NCI-H1105 treated with DMSO at 0.1 percent for 48 hours (cell line): ENCODE measurements at regions not wholly inside any gene's neighbourhood (a gene's known extent, or its start where the extent isn't known, plus 50 kb on each side); places are given as distances from the start of the nearest gene placed in this dataset.
A peak's percentile ranks its signal among the peaks of the same experiment; 100 is the strongest.

ENCODE experiments used
- DNase-seq: peaks from one replicate; lab custom pipeline; 2025; lab: John Stamatoyannopoulos, UW

- peak; percentile 99 for DNase-seq
Measured at GRCh38 chr1:181390410-181391077, 92.8 kb upstream of the CACNA1E start.

- peak; percentile 78 for DNase-seq
Measured at GRCh38 chr1:181391301-181391900, 91.9 kb upstream of the CACNA1E start.

GRCh38 chr1:181392133-181392532 lies 91.2 kb upstream of the CACNA1E start:
- no peak for DNase-seq

GRCh38 chr1:181392613-181393220 lies 90.6 kb upstream of the CACNA1E start:
- no peak for DNase-seq

DNA sequence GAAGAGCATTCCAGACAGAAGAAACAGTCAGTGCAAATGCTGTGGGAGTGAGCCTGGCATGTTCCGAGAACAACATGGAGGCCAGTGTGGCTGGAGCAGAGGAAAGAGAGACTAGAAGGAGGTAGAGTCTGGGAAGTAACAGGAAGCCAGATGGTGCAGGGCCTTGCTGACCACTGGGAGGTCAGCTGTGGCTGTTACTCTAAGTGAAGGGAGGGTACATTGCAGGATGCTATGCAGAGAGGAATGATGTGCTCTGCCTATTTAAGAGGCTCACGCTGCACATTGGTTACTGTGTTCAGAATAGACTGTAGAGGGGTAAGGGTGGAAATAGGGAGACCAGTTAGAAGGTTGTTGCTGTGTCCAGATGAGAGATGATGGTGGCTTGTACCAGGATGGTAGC lies 88.6 kb upstream of the CACNA1E start:
- no peak for DNase-seq

- DNase-seq, result no peak
Measured at GRCh38 chr1:181396171-181396670, 87.1 kb upstream of the CACNA1E start.

DNA sequence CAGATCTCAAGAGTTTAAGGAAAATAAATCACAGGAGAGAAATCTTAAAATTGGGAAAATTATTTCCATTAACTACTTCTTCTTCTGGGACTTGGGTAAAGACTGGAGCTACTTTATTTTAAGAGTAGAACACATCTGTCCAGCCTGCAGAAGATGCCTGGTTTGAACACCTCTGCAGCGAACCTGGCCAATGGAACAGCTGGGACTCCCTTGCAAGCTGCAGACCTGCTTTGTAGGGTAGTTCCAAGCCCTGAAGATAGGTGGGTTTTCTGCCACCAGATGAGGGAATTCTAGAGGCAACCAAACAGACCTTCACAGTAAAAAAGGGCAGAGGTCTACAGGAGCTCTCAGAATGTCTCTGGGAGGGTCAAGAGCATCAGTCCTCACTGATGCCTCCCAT lies 86.5 kb upstream of the CACNA1E start:
- DNase-seq, result no peak

GRCh38 chr1:181397845-181398244 lies 85.5 kb upstream of the CACNA1E start:
- DNase-seq, result no peak

DNA sequence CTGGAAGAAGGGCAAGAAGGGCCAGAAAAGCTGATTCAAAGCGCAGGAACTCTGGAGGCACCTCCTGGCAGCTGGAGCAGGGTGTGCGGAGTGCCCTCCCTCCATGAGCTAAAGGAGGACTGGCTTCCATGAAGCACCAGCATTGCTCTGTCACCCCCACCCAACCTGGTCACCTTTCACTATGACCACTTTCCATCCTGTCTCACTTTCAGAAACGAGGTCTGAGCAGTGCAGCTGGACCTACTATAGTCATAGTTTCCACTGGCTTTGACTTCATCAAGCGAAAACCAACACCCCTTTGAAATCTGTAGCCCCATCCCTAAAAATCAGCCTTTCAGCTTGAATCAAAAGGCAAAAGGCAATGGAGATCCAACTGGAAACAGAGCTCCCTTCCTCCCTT lies 84.8 kb upstream of the CACNA1E start:
- no peak for DNase-seq

GRCh38 chr1:181405584-181405983 lies 77.7 kb upstream of the CACNA1E start:
- no peak for DNase-seq

DNA sequence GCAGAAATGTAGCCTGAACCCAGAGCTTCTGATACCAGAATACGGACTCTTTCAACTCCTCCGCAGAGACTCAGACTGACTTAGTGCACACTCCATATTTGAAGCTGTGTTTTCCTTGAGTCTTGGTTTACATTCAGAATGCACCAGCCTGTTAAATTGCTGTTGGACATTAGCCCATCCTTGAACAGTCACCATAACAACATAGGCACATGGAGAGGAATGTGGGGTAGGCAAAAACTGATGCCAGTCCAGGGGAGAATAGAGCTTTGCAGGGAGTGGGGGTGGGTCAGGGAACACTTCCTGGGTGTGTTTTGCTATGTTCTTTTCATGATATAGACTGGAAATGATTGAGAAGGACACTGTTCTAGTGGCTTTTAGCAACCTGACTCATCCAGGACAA lies 76.3 kb upstream of the CACNA1E start:
- peak; percentile 59 for DNase-seq

GRCh38 chr1:181409981-181410380 lies 73.3 kb upstream of the CACNA1E start:
- DNase-seq, result no peak

DNA sequence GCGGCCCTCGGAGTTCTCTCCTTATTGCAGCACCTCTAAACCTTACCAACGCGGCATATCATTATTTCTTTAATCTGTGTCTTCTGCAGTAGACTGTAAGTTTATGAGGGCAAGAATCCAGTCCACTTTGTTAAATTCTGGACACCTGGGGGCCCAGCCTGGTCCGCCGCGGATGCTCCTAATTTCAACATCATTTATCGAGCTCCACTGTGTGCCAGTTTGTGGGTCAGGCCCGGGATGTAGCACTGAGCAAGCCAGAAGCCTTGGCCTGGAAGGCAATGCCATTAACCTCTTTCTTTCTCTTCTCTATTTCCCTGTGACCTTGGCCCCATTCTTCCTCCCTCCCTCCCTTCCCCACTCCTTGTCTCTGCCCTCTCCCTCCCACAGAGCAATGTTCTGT lies 70.6 kb upstream of the CACNA1E start:
- DNase-seq, result no peak

- DNase-seq, result no peak
Measured at GRCh38 chr1:181413195-181413815, 70.0 kb upstream of the CACNA1E start.

GRCh38 chr1:181413836-181414235 lies 69.5 kb upstream of the CACNA1E start:
- DNase-seq, result no peak

- no peak for DNase-seq
Measured at GRCh38 chr1:181416268-181416860, 67.0 kb upstream of the CACNA1E start.

DNA sequence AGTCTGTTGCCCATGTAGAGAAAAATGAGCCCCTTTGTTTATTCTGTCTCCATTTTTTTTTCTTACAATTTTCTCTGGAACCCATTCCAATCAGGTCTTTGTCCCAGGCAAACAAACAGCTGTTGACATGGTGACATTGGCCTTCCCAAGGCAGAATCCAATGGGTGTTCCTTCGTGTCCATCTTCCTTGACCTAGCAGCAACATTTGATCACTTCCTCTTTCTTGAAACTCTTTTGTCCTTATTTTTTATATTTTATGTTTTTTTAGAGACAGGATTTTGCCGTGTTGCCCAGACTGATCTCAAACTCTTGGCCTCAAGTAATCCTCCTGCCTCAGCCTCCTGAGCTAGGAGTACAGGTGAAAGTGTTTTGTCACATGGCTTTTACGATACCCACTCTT lies 65.4 kb upstream of the CACNA1E start:
- DNase-seq, result no peak

GRCh38 chr1:181423301-181423918 lies 59.9 kb upstream of the CACNA1E start:
- DNase-seq, result peak; percentile 63

DNA sequence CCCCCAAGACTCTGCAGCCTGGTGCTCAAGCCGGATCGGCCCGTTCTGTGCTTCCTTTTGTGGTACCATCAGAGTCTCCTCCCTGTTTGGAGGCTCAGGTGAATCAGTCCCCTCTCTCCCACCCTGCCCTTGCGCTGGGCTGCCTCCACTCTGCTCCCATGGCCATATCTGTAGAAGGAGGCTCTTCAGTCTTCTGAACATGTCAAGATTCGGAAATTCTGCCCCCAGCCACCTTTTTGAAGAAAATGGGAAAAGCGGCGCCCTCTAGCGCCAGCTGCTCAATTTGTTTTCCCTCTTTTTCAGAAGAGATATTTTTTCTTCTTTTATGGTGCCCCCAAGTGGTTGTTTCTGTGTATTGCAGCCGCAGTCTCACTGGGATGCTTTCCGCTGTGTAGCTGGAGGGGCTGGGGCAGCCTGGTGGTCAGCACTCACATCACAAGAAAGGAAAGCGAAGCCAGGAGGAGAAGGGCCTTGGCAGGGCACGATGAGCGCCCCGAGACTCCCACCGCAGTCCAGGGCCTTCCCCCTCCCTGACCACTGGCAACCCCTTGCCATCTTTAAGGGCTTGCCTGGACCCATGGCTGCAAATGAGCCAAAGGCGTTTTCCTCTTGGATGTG lies 58.4 kb upstream of the CACNA1E start:
- peak; percentile 76 for DNase-seq

GRCh38 chr1:181425566-181425965 lies 57.8 kb upstream of the CACNA1E start:
- no peak for DNase-seq

- DNase-seq, result no peak
Measured at GRCh38 chr1:181429462-181429861, 53.9 kb upstream of the CACNA1E start.
